Fibroblast of lung (primary cell): ENCODE measurements at regions not wholly inside any gene's neighbourhood (a gene's known extent, or its start where the extent isn't known, plus 50 kb on each side); places are given as distances from the start of the nearest gene placed in this dataset.
"Not testable (repeated sequence)": the region's sequence is repeated elsewhere in the genome, so short reads cannot be mapped to it uniquely, and the experiment has no call there.

Experiments used
- DNase-seq, 2 donors: peaks; one replicate each; pipeline versions ENCODE4 v3.0.0 to v3.0.0-alpha.2; 2010; ENCODE audit warnings: low read depth in 2 of 2
- H2AFZ ChIP-seq: 2 replicates; pipeline ENCODE4 v1.5.1; 2012; ENCODE audit warnings: low read length, control low read depth, inconsistent platforms
- H3K27ac ChIP-seq: 2 replicates; pipeline ENCODE4 v1.5.1; 2011; ENCODE audit warnings: low read length, control low read depth; ENCODE audit not compliant: insufficient read depth
- H3K27me3 ChIP-seq: 2 replicates; pipeline ENCODE4 v1.5.1; 2011; ENCODE audit warnings: mild to moderate bottlenecking, low read length; ENCODE audit not compliant: control insufficient read depth, insufficient read depth
- H3K36me3 ChIP-seq: 2 replicates; pipeline ENCODE4 v1.5.1; 2011; ENCODE audit warnings: low read length; ENCODE audit not compliant: control insufficient read depth, insufficient read depth
- H3K4me1 ChIP-seq: 2 replicates; pipeline ENCODE4 v1.5.1; 2011; ENCODE audit warnings: low read length; ENCODE audit not compliant: control insufficient read depth, insufficient read depth; ENCODE audit errors: extremely low read depth
- H3K4me2 ChIP-seq: 2 replicates; pipeline ENCODE4 v1.5.1; 2011; ENCODE audit warnings: low read length, control low read depth; ENCODE audit not compliant: insufficient read depth; ENCODE audit errors: extremely low read depth
- H3K4me3 ChIP-seq, 4 experiments: fragments of 200-600 bp in 1 of 4; sonication (generic) in 1 of 4; replicated peaks in 1 of 4; 2 replicates each; pipeline ENCODE4 v1.5.1; 2011 to 2016; ENCODE audit warnings: low read length in 4 of 4, low read depth in 3 of 4, mild to moderate bottlenecking in 3 of 4, control low read depth in 2 of 4, inconsistent platforms in 1 of 4, mixed read lengths in 1 of 4; ENCODE audit not compliant: insufficient read depth in 1 of 4; ENCODE audit errors: control extremely low read depth in 1 of 4
- H3K79me2 ChIP-seq: 2 replicates; pipeline ENCODE4 v1.5.1; 2012; ENCODE audit warnings: mild to moderate bottlenecking, low read length, inconsistent platforms; ENCODE audit not compliant: control insufficient read depth, insufficient read depth
- H3K9ac ChIP-seq: 2 replicates; pipeline ENCODE4 v1.5.1; 2011; ENCODE audit warnings: mild to moderate bottlenecking, low read length, control low read depth; ENCODE audit not compliant: insufficient read depth
- H3K9me3 ChIP-seq: 2 replicates; pipeline ENCODE4 v1.5.1; 2012; ENCODE audit warnings: low read depth, low read length; ENCODE audit not compliant: control insufficient read depth, insufficient read depth
- H4K20me1 ChIP-seq: 2 replicates; pipeline ENCODE4 v1.5.1; 2011; ENCODE audit warnings: low read length; ENCODE audit not compliant: control insufficient read depth, insufficient read depth; ENCODE audit errors: extremely low read depth
- EZH2 ChIP-seq: IDR thresholded peaks from 2 replicates; pipeline ENCODE4 v1.5.1; 2012; ENCODE audit warnings: low read length, control low read depth, mild to moderate bottlenecking; ENCODE audit errors: missing control alignments
- TF ChIP-seq, protein P1 (sequence below), 2 donors: IDR thresholded peaks in 1 of 2; conservative IDR thresholded peaks in 1 of 2; 1 replicate in 1 of 2; 2 replicates in 1 of 2; pipeline ENCODE4 v1.5.1; 2011 to 2012; ENCODE audit warnings: low read length in 2 of 2, control low read depth in 1 of 2, inconsistent platforms in 1 of 2, low read depth in 1 of 2, mild to moderate bottlenecking in 1 of 2

DNA sequence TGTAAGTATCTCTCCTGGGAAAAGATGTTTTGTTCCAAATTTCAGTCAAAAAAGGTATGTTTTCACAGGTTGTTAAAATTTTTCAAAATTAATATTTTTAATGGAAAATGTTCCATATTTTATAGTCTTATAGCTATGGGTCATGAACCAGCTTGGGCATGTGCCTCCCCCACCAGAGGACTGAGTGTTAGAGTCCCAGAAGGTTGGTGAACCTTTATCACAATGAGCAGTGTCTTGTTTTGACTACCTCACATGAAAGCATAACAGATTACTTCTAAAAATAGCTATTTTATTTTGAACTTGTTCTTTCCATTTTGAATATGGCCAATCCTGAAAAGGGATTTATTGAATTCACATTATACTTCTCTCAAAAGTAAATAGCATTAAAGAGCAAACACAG is 112.5 kb upstream of the TSC22D1 start:
- H4K20me1 ChIP-seq, result no peaks in the 10 kb centered on the region
- H3K27me3 ChIP-seq, result no peaks in the 10 kb centered on the region
- H3K36me3 ChIP-seq, result no peaks in the 10 kb centered on the region
- no peak for TF ChIP-seq EZH2
- TF ChIP-seq, protein P1, sequence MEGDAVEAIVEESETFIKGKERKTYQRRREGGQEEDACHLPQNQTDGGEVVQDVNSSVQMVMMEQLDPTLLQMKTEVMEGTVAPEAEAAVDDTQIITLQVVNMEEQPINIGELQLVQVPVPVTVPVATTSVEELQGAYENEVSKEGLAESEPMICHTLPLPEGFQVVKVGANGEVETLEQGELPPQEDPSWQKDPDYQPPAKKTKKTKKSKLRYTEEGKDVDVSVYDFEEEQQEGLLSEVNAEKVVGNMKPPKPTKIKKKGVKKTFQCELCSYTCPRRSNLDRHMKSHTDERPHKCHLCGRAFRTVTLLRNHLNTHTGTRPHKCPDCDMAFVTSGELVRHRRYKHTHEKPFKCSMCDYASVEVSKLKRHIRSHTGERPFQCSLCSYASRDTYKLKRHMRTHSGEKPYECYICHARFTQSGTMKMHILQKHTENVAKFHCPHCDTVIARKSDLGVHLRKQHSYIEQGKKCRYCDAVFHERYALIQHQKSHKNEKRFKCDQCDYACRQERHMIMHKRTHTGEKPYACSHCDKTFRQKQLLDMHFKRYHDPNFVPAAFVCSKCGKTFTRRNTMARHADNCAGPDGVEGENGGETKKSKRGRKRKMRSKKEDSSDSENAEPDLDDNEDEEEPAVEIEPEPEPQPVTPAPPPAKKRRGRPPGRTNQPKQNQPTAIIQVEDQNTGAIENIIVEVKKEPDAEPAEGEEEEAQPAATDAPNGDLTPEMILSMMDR (conservative IDR thresholded peaks at IDR 0.05 in 1 of 2, IDR thresholded peaks at IDR 0.05 in 1 of 2; ENCODE audit: low read depth in 1 of 2, low read length in 2 of 2), result no peak
- no peak overlapping the region for H2AFZ ChIP-seq
- no peaks in the 10 kb centered on the region for H3K9me3 ChIP-seq
- no peaks in the 10 kb centered on the region for H3K79me2 ChIP-seq
- no peak overlapping the region for H3K9ac ChIP-seq
- H3K4me1 ChIP-seq, result no peaks in the 10 kb centered on the region
- H3K4me3 ChIP-seq, result no peak overlapping the region
- no peak overlapping the region for H3K27ac ChIP-seq
- no peak for DNase-seq
- H3K4me2 ChIP-seq, result no peak overlapping the region

DNA sequence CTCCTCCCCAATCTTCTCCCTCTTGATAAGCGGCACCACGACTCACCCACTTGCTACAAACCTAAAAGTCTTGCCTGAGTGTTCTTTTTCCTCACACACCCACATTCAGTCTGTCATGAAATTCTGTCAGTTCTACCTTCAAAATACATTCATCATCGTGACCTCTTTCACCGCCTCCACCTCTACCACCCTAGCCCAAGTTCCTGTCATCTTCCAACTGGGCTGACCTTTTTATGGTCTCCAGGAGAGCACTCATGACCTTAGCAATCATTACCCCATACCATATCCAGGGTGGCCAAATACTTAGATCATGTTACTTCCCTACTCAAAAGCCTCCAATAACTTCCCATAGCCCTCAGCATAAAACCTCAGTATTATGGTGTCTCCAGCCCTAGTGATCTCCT is 110.4 kb upstream of the TSC22D1 start:
- Histone ChIP-seq H3K4me3 (no peak overlapping the region), H3K9ac (no peak overlapping the region), H2AFZ (no peak overlapping the region), H3K4me2 (no peak overlapping the region), H3K9me3 (no peaks in the 10 kb centered on the region), H3K27ac (no peak overlapping the region), H3K4me1 (no peaks in the 10 kb centered on the region), H3K27me3 (no peaks in the 10 kb centered on the region), H3K79me2 (no peaks in the 10 kb centered on the region), H3K36me3 (no peaks in the 10 kb centered on the region), H4K20me1 (no peaks in the 10 kb centered on the region)
- TF ChIP-seq, protein P1 (conservative IDR thresholded peaks at IDR 0.05 in 1 of 2, IDR thresholded peaks at IDR 0.05 in 1 of 2; ENCODE audit: low read depth in 1 of 2, low read length in 2 of 2), result no peak
- TF ChIP-seq EZH2, result no peak
- DNase-seq, result no peak

DNA sequence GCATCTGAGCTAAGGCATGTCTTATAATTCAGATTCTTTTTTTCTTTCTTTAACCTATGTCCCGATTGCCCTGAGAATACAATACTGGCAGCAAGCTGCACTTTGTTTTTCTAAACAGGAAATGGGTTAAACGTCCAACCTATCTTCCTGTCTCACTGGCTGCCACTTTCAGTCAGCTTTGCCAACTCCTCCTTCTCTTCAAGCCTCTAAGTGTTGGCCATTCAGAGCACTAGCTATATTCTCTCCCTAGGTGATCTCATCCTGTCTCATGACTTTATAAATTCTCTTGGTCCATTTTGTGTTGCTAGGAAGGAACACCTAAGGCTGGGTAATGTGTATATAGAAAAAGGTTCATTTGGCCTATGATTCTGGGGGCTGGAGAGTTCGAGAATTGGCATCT is 109.5 kb upstream of the TSC22D1 start:
- TF ChIP-seq, protein P1 (conservative IDR thresholded peaks at IDR 0.05 in 1 of 2, IDR thresholded peaks at IDR 0.05 in 1 of 2; ENCODE audit: low read depth in 1 of 2, low read length in 2 of 2), result no peak
- TF ChIP-seq EZH2, result no peak
- Histone ChIP-seq H3K9me3 (no peaks in the 10 kb centered on the region), H3K79me2 (no peaks in the 10 kb centered on the region), H2AFZ (no peak overlapping the region), H3K27me3 (no peaks in the 10 kb centered on the region), H3K9ac (no peak overlapping the region), H3K4me2 (no peak overlapping the region), H3K4me3 (no peak overlapping the region), H3K36me3 (no peaks in the 10 kb centered on the region), H3K4me1 (no peaks in the 10 kb centered on the region), H4K20me1 (no peaks in the 10 kb centered on the region), H3K27ac (no peak overlapping the region)
- peak in 1 of 2 donors; percentile 18 for DNase-seq

DNA sequence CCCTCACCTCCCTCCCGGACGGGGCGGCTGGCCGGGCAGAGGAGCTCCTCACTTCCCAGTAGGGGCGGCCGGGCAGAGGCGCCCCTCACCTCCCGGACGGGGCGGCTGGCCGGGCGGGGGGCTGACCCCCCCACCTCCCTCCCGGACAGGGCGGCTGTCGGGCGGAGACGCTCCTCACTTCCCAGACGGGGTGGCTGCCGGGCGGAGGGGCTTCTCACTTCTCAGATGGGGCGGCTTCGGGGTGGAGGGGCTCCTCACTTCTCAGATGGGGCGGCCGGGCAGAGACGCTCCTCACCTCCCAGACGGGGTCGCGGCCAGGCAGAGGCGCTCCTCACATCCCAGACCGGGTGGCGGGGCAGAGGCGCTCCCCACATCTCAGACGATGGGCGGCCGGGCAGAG is 106.3 kb upstream of the TSC22D1 start:
- H3K4me2 ChIP-seq, H4K20me1 ChIP-seq, H3K9me3 ChIP-seq, DNase-seq, H3K27me3 ChIP-seq, H3K4me1 ChIP-seq, H2AFZ ChIP-seq, H3K9ac ChIP-seq, H3K36me3 ChIP-seq, H3K27ac ChIP-seq, H3K79me2 ChIP-seq, H3K4me3 ChIP-seq: not testable (repeated sequence)
